HCT116 (cell line): ENCODE measurements at regions not wholly inside any gene's neighbourhood (a gene's known extent, or its start where the extent isn't known, plus 50 kb on each side); places are given as distances from the start of the nearest gene placed in this dataset.

Experiments
- ATAC-seq: fragments of 200-7000 bp; cut with Tn5 transposase; 2 replicates; pipeline ENCODE4 v1.9.1; 2020; ENCODE audit warnings: mild to moderate bottlenecking, moderate library complexity
- BruUV-seq: library from RNA; stranded (reverse); fragments of 400-500 nt; replicated peaks from 2 replicates; lab custom pipeline; 2021; lab: Mats Ljungman, UMichigan
- CTCF ChIA-PET: fragments of 300-600 bp; sonication (Branson Sonifier 250); formaldehyde crosslinking; loops from one replicate; lab custom pipeline; 2021; ENCODE audit warnings: antibody characterized with exemption; lab: Charles Lee
- POLR2A ChIA-PET: fragments of 300-600, 350-600 bp; sonication (Branson Sonifier 250); formaldehyde crosslinking; loops from one replicate; lab custom pipeline; 2021; ENCODE audit warnings: antibody characterized with exemption; lab: Charles Lee
- RAD21 ChIA-PET, 2 experiments: fragments of 300-600 bp; sonication (Branson Sonifier 250); formaldehyde crosslinking; loops; one replicate each; lab custom pipeline; 2023; ENCODE audit warnings: low total read pairs in 2 of 2; ENCODE audit not compliant: uncharacterized antibody in 2 of 2, unreplicated experiment in 2 of 2, low non-redundant PET in 1 of 2; lab: Charles Lee
- DNase-seq: peaks from one replicate; pipeline ENCODE4 v3.0.0-alpha.2; 2010; ENCODE audit warnings: low read depth, low spot score
- H2AFZ ChIP-seq: fragments of 200-600 bp; shearing (Covaris generic), sonication (generic); 2 replicates; pipeline ENCODE4 v1.6.1; 2017; ENCODE audit warnings: low read depth, mixed run types, mixed read lengths, antibody characterized with exemption, low read length; ENCODE audit not compliant: poor library complexity, severe bottlenecking
- H3K27ac ChIP-seq: 2 replicates; pipeline ENCODE4 v1.5.1; 2012; ENCODE audit warnings: low read depth, low read length
- H3K27me3 ChIP-seq: fragments of 200-600 bp; sonication (generic); 2 replicates; pipeline ENCODE4 v1.6.1; 2016; ENCODE audit warnings: mixed run types, low read length, mixed read lengths; ENCODE audit not compliant: insufficient read depth
- H3K36me3 ChIP-seq, 2 experiments: fragments of 200-500 bp in 1 of 2; fragments of 200-600 bp in 1 of 2; sonication (Bioruptor generic) in 1 of 2; sonication (generic) in 1 of 2; 2 replicates each; pipeline versions ENCODE4 v1.5.1 to v1.6.1; 2014 to 2016; ENCODE audit warnings: low read length in 2 of 2, inconsistent platforms in 1 of 2, mixed read lengths in 1 of 2, mixed run types in 1 of 2; ENCODE audit not compliant: insufficient read depth in 2 of 2, control insufficient read depth in 1 of 2
- H3K4me1 ChIP-seq, 2 experiments: fragments of 200-600 bp in 1 of 2; sonication (generic) in 1 of 2; 2 replicates each; pipeline versions ENCODE4 v1.5.1 to v1.6.1; 2012 to 2017; ENCODE audit warnings: low read length in 2 of 2, inconsistent platforms in 1 of 2, mild to moderate bottlenecking in 1 of 2, mixed read lengths in 1 of 2, mixed run types in 1 of 2, moderate library complexity in 1 of 2; ENCODE audit not compliant: insufficient read depth in 2 of 2, control insufficient read depth in 1 of 2
- H3K4me2 ChIP-seq: fragments of 200-600 bp; sonication (generic); 2 replicates; pipeline ENCODE4 v1.6.1; 2017; ENCODE audit warnings: mixed run types, low read length, mixed read lengths
- H3K4me3 ChIP-seq, 2 experiments: fragments of 200-600 bp in 1 of 2; sonication (generic) in 1 of 2; replicated peaks in 1 of 2; 2 replicates each; pipeline ENCODE4 v1.5.1; 2011 to 2016; ENCODE audit warnings: low read length in 2 of 2, control low read depth in 1 of 2, low read depth in 1 of 2, mild to moderate bottlenecking in 1 of 2, mixed read lengths in 1 of 2, mixed run types in 1 of 2
- H3K79me2 ChIP-seq: fragments of 200-600 bp; sonication (generic); 2 replicates; pipeline ENCODE4 v1.6.1; 2017; ENCODE audit warnings: mild to moderate bottlenecking, mixed run types, low read length, moderate library complexity, mixed read lengths; ENCODE audit not compliant: insufficient read depth
- H3K9ac ChIP-seq: fragments of 200-600 bp; sonication (generic); 2 replicates; pipeline ENCODE4 v1.6.1; 2016; ENCODE audit warnings: low read length, mixed read lengths
- H3K9me2 ChIP-seq: fragments of 200-600 bp; sonication (generic), shearing (Covaris generic); 2 replicates; pipeline ENCODE4 v1.6.1; 2017; ENCODE audit warnings: mixed run types, mild to moderate bottlenecking, moderate library complexity; ENCODE audit not compliant: insufficient read depth
- H3K9me3 ChIP-seq, 2 experiments: fragments of 200-500 bp in 1 of 2; fragments of 200-600 bp in 1 of 2; sonication (Bioruptor generic) in 1 of 2; sonication (generic) in 1 of 2; 2 replicates each; pipeline ENCODE4 v1.6.1; 2014 to 2017; ENCODE audit warnings: low read length in 2 of 2, mixed read lengths in 2 of 2, inconsistent platforms in 1 of 2, low read depth in 1 of 2, mild to moderate bottlenecking in 1 of 2, mixed run types in 1 of 2, moderate library complexity in 1 of 2; ENCODE audit not compliant: control insufficient read depth in 1 of 2, insufficient read depth in 1 of 2
- H4K20me1 ChIP-seq: fragments of 200-600 bp; sonication (generic), shearing (Covaris generic); 2 replicates; pipeline ENCODE4 v1.6.1; 2017; ENCODE audit warnings: mixed run types, mild to moderate bottlenecking, moderate library complexity; ENCODE audit not compliant: insufficient read depth
- ATF3 ChIP-seq: IDR thresholded peaks from 2 replicates; pipeline ENCODE4 v1.6.1; 2012
- CBX3 ChIP-seq: IDR thresholded peaks from 2 replicates; pipeline ENCODE4 v1.6.1; 2012; ENCODE audit warnings: low read depth
- CEBPB ChIP-seq: IDR thresholded peaks from 2 replicates; pipeline ENCODE4 v1.6.1; 2012; ENCODE audit warnings: low read depth
- CTCF ChIP-seq, 3 experiments: fragments of 200-600 bp in 1 of 3; sonication (generic) in 1 of 3; IDR thresholded peaks in 2 of 3; conservative IDR thresholded peaks in 1 of 3; 2 replicates each; pipeline ENCODE4 v1.5.1; 2012 to 2017; ENCODE audit warnings: low read depth in 2 of 3, low read length in 2 of 3, antibody characterized with exemption in 1 of 3, borderline replicate concordance in 1 of 3, control low read depth in 1 of 3, mild to moderate bottlenecking in 1 of 3, mixed read lengths in 1 of 3, mixed run types in 1 of 3, moderate library complexity in 1 of 3; ENCODE audit not compliant: insufficient read depth in 1 of 3
- EGR1 ChIP-seq: IDR thresholded peaks from 2 replicates; pipeline ENCODE4 v1.6.1; 2012; ENCODE audit warnings: low read depth
- ELF1 ChIP-seq: IDR thresholded peaks from 2 replicates; pipeline ENCODE4 v1.6.1; 2012; ENCODE audit warnings: low read depth, borderline replicate concordance
- FOSL1 ChIP-seq: IDR thresholded peaks from 2 replicates; pipeline ENCODE4 v1.6.1; 2012; ENCODE audit warnings: low read depth
- JUND ChIP-seq: IDR thresholded peaks from 2 replicates; pipeline ENCODE4 v1.6.1; 2012
- POLR2A ChIP-seq: IDR thresholded peaks from 2 replicates; pipeline ENCODE4 v1.7.0; 2011; ENCODE audit warnings: borderline replicate concordance; ENCODE audit not compliant: insufficient read depth, insufficient read length; ENCODE audit errors: extremely low read depth
- POLR2AphosphoS5 ChIP-seq: IDR thresholded peaks from 2 replicates; pipeline ENCODE4 v1.6.1; 2011; ENCODE audit warnings: mild to moderate bottlenecking, low read depth, low read length, moderate library complexity
- SIN3A ChIP-seq: IDR thresholded peaks from 2 replicates; pipeline ENCODE4 v1.6.1; 2012; ENCODE audit warnings: low read depth
- SP1 ChIP-seq: IDR thresholded peaks from 2 replicates; pipeline ENCODE4 v1.6.1; 2012; ENCODE audit warnings: low read depth
- SRF ChIP-seq: IDR thresholded peaks from 2 replicates; pipeline ENCODE4 v1.6.1; 2012; ENCODE audit warnings: low read depth
- TCF7L2 ChIP-seq: IDR thresholded peaks from 2 replicates; pipeline ENCODE4 v1.7.0; 2011; ENCODE audit warnings: borderline replicate concordance, inconsistent platforms; ENCODE audit not compliant: insufficient read depth, insufficient read length; ENCODE audit errors: extremely low read depth
- YY1 ChIP-seq: IDR thresholded peaks from 2 replicates; pipeline ENCODE4 v1.6.1; 2011; ENCODE audit warnings: low read length, low read depth, moderate library complexity, mild to moderate bottlenecking; ENCODE audit not compliant: insufficient replicate concordance; ENCODE audit errors: extremely low read depth
- ZFX ChIP-seq: fragments of 450-650 bp; IDR thresholded peaks from 2 replicates; pipeline ENCODE4 v1.6.1; 2017
- ZNF274 ChIP-seq: fragments of 200-500 bp; sonication (Bioruptor generic); IDR thresholded peaks from 2 replicates; pipeline ENCODE4 v1.6.1; 2014; ENCODE audit warnings: mild to moderate bottlenecking, low read depth, low read length, inconsistent platforms
- intact Hi-C: fragments of 100-400 bp; cut with micrococcal nuclease; formaldehyde crosslinking; loops from 2 replicates; pipeline ENCODE4 v1.10.0; 2022

GRCh38 chr5:57618767-57619381 is 136.3 kb upstream of the ACTBL2 start:
- no peak overlapping the region for H3K9ac ChIP-seq
- H3K36me3 ChIP-seq = no peaks in the 10 kb centered on the region
- H3K27me3 ChIP-seq = no peaks in the 10 kb centered on the region
- H3K4me2 ChIP-seq = no peak overlapping the region
- H3K27ac ChIP-seq = no peak overlapping the region
- ChIA-PET POLR2A (no interaction called here), RAD21 (no interaction called here), CTCF (no interaction called here)
- no peak for TF ChIP-seq CBX3
- no peak for TF ChIP-seq ZNF274
- no peak for TF ChIP-seq EGR1
- TF ChIP-seq CTCF (IDR thresholded peaks at IDR 0.05 in 2 of 3, conservative IDR thresholded peaks at IDR 0.05 in 1 of 3; ENCODE audit: borderline replicate concordance in 1 of 3, insufficient read depth in 1 of 3, low read depth in 2 of 3, low read length in 2 of 3) = no peak
- no peak for TF ChIP-seq SIN3A
- TF ChIP-seq ELF1 = no peak
- no peak for TF ChIP-seq FOSL1
- TF ChIP-seq JUND = no peak
- TF ChIP-seq POLR2A = no peak
- TF ChIP-seq TCF7L2 = no peak
- TF ChIP-seq YY1 = no peak
- TF ChIP-seq SRF = no peak
- TF ChIP-seq SP1 = no peak
- TF ChIP-seq POLR2AphosphoS5 = no peak
- TF ChIP-seq ZFX = no peak
- TF ChIP-seq CEBPB = no peak
- TF ChIP-seq ATF3 = no peak
- H3K4me1 ChIP-seq = no peaks in the 10 kb centered on the region
- H2AFZ ChIP-seq = no peak overlapping the region
- no peaks in the 10 kb centered on the region for H4K20me1 ChIP-seq
- DNase-seq (no peak), ATAC-seq (no peak)
- no peaks in the 10 kb centered on the region for H3K9me3 ChIP-seq
- intact Hi-C loops = no loop called here
- H3K79me2 ChIP-seq = no peaks in the 10 kb centered on the region
- H3K4me3 ChIP-seq = no peak overlapping the region
- BruUV-seq = no TSS peak
- no peaks in the 10 kb centered on the region for H3K9me2 ChIP-seq
